ENCODE measurements at regions not wholly inside any gene's neighbourhood (a gene's known extent, or its start where the extent isn't known, plus 50 kb on each side); places are given as distances from the start of the nearest gene placed in this dataset.

GRCh38 chr6:138608896-138609295 is 109.6 kb upstream of the NHSL1 start:
- DNase-seq (ENCODE audit: low spot score) = no peak

DNA sequence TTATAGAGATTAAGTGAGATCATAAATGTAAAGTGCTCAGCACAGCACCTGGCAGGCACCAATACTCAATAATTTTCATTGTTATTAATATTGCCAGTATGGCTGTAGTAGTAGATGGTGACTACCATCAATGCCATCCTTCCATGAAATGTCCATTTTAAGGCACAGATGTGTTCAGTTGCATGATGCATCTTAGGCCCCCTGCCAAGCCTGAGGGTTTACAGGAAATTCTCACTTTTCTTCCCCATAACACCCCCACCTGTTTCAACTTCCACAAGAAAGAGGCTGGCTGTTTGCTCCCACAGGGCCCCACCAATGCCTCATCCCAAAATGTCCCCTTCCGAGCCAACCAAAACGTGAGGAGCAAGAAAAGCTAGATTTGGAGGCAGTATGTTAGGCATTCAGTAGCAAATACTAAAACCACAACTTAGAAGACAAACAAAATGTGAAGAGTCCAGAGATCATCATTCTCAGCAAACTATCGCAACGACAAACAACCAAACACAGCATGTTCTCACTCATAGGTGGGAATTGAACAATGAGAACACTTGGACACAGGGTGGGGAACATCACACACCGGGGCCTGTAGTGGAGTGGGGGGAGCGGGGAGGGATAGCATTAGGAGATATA is 110.6 kb upstream of the NHSL1 start:
- no peak for DNase-seq (ENCODE audit: low spot score)

GRCh38 chr6:138610816-138611215 is 111.5 kb upstream of the NHSL1 start:
- DNase-seq (ENCODE audit: low spot score) = no peak

GRCh38 chr6:138614151-138614550 is 114.9 kb upstream of the NHSL1 start:
- DNase-seq (ENCODE audit: low spot score) = no peak

DNA sequence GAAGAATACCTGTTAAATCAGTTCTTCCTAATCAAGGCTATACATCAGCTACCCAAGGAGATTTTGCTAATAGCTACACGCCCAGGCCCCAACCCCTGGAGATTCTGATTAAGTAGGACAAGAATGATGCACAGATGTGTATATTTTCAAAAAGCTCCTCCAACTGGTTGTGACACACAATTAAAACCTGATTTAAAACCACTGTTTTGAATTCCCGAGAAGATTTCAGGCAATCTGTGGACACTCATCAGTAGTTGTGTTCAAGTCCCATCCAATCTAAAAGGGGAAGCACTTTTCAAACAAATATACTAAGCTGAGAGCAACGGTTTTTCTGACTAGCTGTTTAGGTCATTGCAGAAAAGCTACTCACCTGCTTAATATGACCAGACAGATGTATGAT is 118.9 kb upstream of the NHSL1 start:
- DNase-seq (ENCODE audit: low spot score) = no peak

DNA sequence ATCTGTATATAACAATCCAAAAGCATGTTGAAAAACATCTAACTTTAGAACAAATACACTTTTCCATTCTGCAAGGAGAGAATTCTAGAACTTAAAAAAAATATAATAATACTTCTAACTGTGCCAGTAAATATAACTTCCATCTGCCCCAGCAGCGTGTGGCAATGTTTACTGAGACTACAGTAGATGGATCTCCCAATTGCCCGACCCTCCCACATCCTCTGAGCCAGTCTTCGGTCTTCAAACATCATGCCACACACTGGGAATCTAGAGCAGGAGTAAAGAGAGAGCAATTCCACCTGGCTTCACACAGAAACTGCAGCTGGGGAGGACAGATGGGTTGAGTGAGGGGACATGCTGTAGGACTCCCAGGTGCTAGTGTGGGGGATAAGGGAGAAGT is 121.3 kb upstream of the NHSL1 start:
- no peak for DNase-seq (ENCODE audit: low spot score)

DNA sequence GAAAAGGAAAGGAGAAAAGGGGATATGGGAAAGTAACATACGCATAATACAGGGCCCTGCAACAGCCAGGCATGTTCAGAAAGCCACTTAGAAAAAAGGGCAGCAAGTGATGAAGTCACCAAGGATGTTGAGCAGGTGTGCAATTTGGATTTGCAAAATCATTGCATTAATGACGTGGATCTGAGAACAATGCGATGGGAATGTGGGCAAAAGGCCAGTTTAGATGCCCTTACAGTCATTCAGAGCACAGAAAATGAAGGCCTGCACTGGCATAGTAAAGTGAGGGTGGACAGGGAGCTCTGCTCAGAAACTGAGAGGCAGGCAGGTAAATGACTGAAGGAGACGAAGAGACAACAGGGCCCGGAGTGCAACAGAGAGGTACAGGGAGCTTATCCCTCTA is 123.7 kb upstream of the NHSL1 start:
- no peak for DNase-seq (ENCODE audit: low spot score)

GRCh38 chr6:138631566-138631965 is 132.3 kb upstream of the NHSL1 start:
- no peak for DNase-seq (ENCODE audit: low spot score)

DNA sequence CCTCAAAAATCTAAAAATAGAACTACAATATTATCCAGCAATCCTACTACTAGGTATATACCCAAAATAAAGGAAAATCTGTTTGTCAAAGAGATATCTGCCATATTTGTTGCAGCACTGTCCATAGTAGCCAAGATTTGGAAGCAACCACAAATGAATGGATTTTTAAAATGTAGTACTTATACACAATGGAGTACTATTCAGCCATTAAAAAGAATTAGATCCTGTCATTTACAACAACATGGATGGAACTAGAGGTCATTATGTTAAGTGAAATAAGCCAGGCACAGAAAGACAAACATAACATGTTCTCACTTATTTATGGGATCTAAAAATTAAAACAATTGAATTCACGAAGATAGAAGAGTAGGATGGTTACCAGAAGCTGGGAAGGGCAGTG is 135.7 kb upstream of the CCDC28A start:
- no peak for DNase-seq (ENCODE audit: low spot score)

DNA sequence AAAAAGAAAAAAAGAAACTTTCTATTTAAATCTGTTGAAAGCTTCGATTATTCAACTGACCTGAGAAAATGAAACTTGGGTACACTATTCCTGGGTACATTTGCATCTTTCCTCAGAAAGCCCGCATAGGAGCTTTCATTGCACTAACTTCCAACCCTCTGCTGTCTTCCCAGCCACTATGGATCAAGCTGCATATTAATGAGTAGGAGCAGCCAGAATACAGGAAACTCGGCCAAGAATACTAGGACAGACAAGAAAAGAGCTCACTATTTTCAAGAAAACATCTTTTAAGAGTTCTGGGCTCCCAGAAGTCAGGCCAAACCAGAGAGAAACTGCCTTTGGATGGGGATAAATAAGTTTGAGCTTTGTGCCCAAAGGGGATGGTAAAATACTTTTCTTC is 135.0 kb upstream of the CCDC28A start:
- no peak for DNase-seq (ENCODE audit: low spot score)

DNA sequence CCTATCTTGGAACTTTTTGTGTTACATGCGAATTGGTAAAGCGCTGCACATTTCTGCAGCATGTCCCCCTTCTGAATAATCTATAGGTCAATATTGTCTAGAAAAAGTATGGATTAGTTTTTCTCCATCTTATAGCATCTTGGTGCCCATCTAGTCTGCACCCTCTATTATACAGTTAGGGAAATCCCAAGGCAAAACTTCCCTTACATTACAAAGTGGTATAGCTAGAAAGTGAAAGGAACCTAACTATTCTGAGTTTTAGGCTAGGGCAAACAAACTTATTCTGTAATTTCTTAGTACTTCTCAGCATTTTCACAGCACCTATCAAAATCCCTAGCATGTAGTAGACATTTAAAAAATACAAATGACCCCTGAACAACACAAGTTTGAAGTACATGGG is 133.5 kb upstream of the CCDC28A start:
- no peak for DNase-seq (ENCODE audit: low spot score)

- DNase-seq (ENCODE audit: low spot score) = no peak
These were observed 130.4 kb upstream of the CCDC28A start for GRCh38 chr6:138643210-138643609.

- DNase-seq (ENCODE audit: low spot score) = no peak
These were observed 127.5 kb upstream of the CCDC28A start for GRCh38 chr6:138645976-138646640.

DNA sequence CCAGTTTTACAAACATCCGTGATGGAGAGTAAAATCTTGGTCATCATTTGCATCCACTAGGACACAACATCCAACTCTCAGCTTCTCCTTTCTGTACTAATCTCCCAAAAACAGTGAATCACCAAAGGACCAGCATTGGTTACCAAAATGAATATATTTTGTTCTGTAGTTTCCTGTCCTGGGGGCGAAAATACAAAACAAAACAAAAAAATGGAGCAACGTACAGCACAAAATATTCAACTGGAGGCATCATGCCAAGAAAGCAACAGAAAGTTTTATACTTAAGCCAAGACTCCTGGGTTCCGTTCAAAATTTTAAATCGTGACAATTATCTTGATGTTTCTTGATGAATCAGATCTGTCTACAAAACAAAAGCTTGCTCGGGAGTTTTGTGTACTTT is 126.6 kb upstream of the CCDC28A start:
- DNase-seq (ENCODE audit: low spot score) = peak; percentile 6

DNA sequence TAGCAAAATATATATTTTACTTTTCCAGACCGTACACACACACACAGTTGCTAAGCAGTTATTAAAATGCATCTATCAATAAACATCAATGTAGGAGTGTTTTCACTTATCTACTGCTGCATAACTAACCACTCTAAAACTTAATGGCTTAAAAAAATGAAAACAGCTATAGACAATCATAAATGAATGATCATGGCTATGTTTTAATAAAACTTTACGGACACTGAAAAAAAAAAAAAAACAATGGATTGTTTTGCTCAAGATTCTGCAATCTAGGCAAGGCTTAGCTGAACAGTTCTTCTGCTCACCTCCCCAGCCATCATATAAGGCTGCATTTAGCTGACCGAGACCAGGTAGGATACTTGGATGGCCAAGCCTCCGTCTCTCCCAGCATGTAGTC is 125.4 kb upstream of the CCDC28A start:
- DNase-seq (ENCODE audit: low spot score) = no peak

- DNase-seq (ENCODE audit: low spot score) = no peak
These were observed 122.1 kb upstream of the CCDC28A start for GRCh38 chr6:138651491-138651890.

GRCh38 chr6:138652824-138653223 is 120.7 kb upstream of the CCDC28A start:
- DNase-seq (ENCODE audit: low spot score) = no peak

- DNase-seq (ENCODE audit: low spot score) = no peak
These were observed 120.1 kb upstream of the CCDC28A start for GRCh38 chr6:138653435-138653834.

DNA sequence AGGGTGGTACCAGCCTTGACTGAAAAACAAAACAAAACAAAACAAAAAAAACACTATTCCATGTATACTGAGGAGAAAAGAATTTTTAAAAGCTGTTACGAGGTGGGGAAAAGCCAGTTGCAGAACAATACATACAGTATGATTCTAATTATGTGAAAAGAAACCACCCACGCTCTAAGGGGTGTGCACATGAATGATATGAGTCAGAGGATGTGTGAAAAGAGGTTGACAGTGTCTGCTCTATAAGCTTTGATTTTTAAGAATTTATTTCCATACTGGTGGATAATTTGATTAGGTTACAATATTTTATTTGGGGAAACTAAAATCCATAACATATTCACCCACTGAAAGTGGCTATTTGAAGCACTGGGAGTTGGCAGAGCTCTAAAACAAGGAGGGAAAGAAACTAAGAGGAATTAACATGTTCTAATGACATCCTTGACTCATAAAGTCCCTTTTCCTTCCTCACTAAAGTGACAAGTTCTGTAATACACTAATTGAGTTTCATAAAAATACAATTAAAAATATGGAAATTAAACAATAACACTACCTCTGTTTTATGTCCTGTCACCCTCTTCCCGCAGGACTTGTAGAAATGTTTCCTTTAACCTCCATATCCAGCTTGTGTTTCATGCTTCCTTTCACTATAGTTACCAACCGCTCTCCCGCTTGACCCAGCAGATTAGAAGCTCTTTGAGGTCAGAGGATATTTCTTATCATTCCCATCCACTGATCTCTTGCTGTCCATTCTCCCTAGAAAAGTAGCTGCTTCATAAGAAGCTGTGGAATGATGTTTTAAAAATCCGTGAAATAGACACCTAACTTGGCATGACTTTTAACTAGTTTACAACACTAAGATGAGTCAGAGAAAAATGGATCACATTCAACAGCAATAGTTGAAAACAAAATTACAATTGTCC is 118.6 kb upstream of the CCDC28A start:
- no peak for DNase-seq (ENCODE audit: low spot score)

- DNase-seq (ENCODE audit: low spot score) = no peak
These were observed 117.7 kb upstream of the CCDC28A start for GRCh38 chr6:138655828-138656227.

DNA sequence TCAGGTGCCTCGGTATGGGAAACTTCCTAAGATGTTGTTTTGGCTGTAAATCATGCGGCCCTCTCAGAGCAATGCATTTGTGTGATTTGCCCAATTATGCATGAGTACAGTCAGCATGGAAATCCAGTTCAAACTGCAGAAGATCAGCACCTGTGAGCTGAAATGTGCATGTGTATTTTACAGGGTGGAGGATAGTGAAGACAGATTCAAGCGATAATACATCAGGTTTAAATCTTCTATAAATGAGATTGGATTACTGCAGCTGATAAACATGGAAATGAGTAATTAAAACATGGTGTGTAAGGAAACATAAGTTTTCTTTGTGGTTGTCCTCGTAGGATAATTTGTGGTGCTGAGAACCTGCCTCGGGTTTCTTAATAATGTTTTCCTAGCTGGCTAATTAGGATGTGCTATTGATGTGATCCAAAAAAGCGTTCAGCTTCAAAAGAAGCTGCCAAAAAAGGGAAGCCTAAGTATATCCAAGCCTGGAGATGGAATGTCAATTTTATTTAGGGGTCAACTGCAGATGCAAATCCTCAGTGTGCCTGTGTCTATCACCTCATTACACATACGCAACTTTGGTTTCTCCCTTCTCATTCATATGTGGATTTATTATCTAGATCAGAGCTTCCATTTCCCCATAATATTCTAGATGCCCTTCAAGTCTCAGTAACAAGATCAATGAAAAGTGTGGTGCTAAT is 117.1 kb upstream of the CCDC28A start:
- no peak for DNase-seq (ENCODE audit: low spot score)

DNA sequence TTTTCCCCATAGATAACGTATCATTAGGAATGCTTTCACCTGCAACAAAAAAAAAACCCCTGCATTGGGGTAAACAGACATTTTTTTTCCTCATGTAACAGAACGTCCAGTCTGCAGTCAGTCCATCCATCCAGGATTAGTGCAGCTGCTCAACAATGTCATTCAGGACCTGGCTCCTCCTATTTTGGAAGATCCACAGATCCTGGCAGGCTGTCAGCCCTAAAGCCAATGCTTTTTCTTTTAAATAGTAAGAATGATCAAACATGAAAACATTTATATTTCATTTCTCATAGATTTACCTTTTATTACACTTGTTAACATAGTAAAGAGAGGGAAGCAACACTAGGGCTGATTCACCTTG is 116.5 kb upstream of the CCDC28A start:
- no peak for DNase-seq (ENCODE audit: low spot score)

GRCh38 chr6:138659998-138660397 is 113.6 kb upstream of the CCDC28A start:
- DNase-seq (ENCODE audit: low spot score) = no peak

Data from AG08396 (cell line).